A673 (cell line): ENCODE measurements at regions not wholly inside any gene's neighbourhood (a gene's known extent, or its start where the extent isn't known, plus 50 kb on each side); places are given as distances from the start of the nearest gene placed in this dataset.

ENCODE experiments used
- BruUV-seq: library from RNA; stranded (reverse); fragments of 400-500 nt; replicated peaks from 2 replicates; lab custom pipeline; 2021; lab: Mats Ljungman, UMichigan
- CTCF ChIA-PET: fragments of 300-600 bp; sonication (Branson Sonifier 250); formaldehyde crosslinking; loops from one replicate; lab custom pipeline; 2022; ENCODE audit warnings: antibody characterized with exemption; lab: Charles Lee
- POLR2A ChIA-PET: fragments of 300-600 bp; sonication (Branson Sonifier 250); formaldehyde crosslinking; loops from one replicate; lab custom pipeline; 2022; ENCODE audit warnings: antibody characterized with exemption; ENCODE audit not compliant: low non-redundant PET; lab: Charles Lee
- DNase-seq: peaks from one replicate; pipeline ENCODE4 v3.0.0-alpha.2; 2015; ENCODE audit warnings: low spot score
- H3K27ac ChIP-seq: fragments of 200-600 bp; sonication (generic); 2 replicates; pipeline ENCODE4 v1.5.1; 2016; ENCODE audit warnings: mixed run types, low read depth, mild to moderate bottlenecking, mixed read lengths, antibody characterized with exemption, low read length; ENCODE audit not compliant: poor library complexity, severe bottlenecking
- H3K27me3 ChIP-seq: fragments of 200-600 bp; sonication (generic); replicated peaks from 2 replicates; pipeline ENCODE4 v1.6.1; 2017; ENCODE audit warnings: mixed run types, low read depth, mild to moderate bottlenecking, mixed read lengths, antibody characterized with exemption, low read length; ENCODE audit not compliant: insufficient read depth, poor library complexity
- H3K36me3 ChIP-seq: fragments of 200-600 bp; sonication (generic); 2 replicates; pipeline ENCODE4 v1.6.1; 2016; ENCODE audit warnings: mixed run types, mild to moderate bottlenecking, mixed read lengths, antibody characterized with exemption, low read length; ENCODE audit not compliant: insufficient read depth, poor library complexity, severe bottlenecking
- H3K4me1 ChIP-seq: fragments of 200-600 bp; sonication (generic); 2 replicates; pipeline ENCODE4 v1.6.1; 2017; ENCODE audit warnings: mixed run types, mild to moderate bottlenecking, mixed read lengths, antibody characterized with exemption, low read length; ENCODE audit not compliant: insufficient read depth, poor library complexity, severe bottlenecking
- H3K4me3 ChIP-seq: fragments of 200-600 bp; sonication (generic); 2 replicates; pipeline ENCODE4 v1.5.1; 2016; ENCODE audit warnings: low read depth, mixed run types, mild to moderate bottlenecking, mixed read lengths, low read length; ENCODE audit not compliant: poor library complexity, severe bottlenecking
- H3K9me3 ChIP-seq: fragments of 200-600 bp; sonication (generic); 2 replicates; pipeline ENCODE4 v1.6.1; 2016; ENCODE audit warnings: mixed run types, low read depth, mild to moderate bottlenecking, mixed read lengths, antibody characterized with exemption, low read length; ENCODE audit not compliant: poor library complexity, severe bottlenecking
- EZH2 ChIP-seq: fragments of 200-600 bp; sonication (generic); IDR thresholded peaks from 2 replicates; pipeline ENCODE4 v1.6.1; 2017; ENCODE audit warnings: borderline replicate concordance, low read depth, mild to moderate bottlenecking, mixed read lengths, antibody characterized with exemption, low read length; ENCODE audit not compliant: poor library complexity, severe bottlenecking
- intact Hi-C: fragments of 100-400 bp; cut with micrococcal nuclease; formaldehyde crosslinking; loops from one replicate; pipeline ENCODE4 v1.10.0; 2022; ENCODE audit not compliant: unreplicated experiment
- TF ChIP-seq, protein P1 (sequence below): fragments of 300-800, 200-600 bp; sonication (generic); conservative IDR thresholded peaks from 2 replicates; pipeline ENCODE4 v1.5.1; 2017; ENCODE audit warnings: low read depth, mild to moderate bottlenecking, antibody characterized with exemption, low read length, moderate library complexity, mixed read lengths

DNA sequence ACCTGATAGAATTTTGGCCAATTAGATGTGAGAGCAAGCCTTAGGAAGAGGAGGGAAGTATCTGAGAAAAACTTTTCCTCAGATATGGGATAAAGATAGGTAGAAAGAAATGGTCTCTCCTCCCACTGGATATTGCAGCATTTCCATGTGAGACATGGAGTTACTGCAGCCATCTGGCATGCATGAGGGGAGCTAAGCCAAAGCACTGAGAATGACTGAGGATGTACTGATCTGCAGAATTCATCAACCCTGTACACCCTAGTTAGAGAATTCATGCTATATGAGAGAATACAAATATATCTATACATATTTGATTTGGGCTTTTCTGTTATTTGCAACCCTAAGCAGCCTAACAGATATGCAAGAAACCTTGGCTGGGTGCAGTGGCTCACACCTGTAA is 52.5 kb upstream of the RPL34 start:
- intact Hi-C loops = no loop called here
- no peaks in the 10 kb centered on the region for H3K27me3 ChIP-seq
- no peak for DNase-seq
- POLR2A ChIA-PET = no interaction called here
- BruUV-seq = no TSS peak
- H3K9me3 ChIP-seq = no peaks in the 10 kb centered on the region
- no peak overlapping the region for H3K27ac ChIP-seq
- no peaks in the 10 kb centered on the region for H3K4me1 ChIP-seq
- CTCF ChIA-PET = no interaction called here
- no peaks in the 10 kb centered on the region for H3K36me3 ChIP-seq
- H3K4me3 ChIP-seq = no peak overlapping the region
- TF ChIP-seq, protein P1, sequence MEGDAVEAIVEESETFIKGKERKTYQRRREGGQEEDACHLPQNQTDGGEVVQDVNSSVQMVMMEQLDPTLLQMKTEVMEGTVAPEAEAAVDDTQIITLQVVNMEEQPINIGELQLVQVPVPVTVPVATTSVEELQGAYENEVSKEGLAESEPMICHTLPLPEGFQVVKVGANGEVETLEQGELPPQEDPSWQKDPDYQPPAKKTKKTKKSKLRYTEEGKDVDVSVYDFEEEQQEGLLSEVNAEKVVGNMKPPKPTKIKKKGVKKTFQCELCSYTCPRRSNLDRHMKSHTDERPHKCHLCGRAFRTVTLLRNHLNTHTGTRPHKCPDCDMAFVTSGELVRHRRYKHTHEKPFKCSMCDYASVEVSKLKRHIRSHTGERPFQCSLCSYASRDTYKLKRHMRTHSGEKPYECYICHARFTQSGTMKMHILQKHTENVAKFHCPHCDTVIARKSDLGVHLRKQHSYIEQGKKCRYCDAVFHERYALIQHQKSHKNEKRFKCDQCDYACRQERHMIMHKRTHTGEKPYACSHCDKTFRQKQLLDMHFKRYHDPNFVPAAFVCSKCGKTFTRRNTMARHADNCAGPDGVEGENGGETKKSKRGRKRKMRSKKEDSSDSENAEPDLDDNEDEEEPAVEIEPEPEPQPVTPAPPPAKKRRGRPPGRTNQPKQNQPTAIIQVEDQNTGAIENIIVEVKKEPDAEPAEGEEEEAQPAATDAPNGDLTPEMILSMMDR = no peak
- no peak for TF ChIP-seq EZH2

DNA sequence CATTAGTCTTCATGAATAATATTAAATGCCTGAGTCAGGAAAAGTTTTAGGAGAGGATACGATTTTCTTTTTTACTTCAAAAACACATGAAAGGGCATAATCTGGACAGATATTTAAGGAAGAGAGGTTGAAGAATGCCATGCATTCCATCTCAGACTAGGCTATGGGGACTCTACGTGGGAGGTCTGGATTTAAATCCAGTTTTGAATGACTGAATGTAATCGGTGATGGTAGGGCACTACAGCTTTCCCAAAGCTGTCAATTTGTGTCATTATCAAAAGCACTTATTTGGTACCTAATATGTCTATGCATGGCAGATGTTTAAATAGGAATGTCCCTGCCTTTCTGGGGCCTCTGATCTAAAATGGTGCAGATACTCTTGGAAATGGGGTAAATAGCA is 59.3 kb upstream of the RPL34 start:
- TF ChIP-seq EZH2 = no peak
- TF ChIP-seq, protein P1 = no peak
- H3K36me3 ChIP-seq = no peaks in the 10 kb centered on the region
- ChIA-PET POLR2A (no interaction called here), CTCF (no interaction called here)
- intact Hi-C loops = no loop called here
- no peaks in the 10 kb centered on the region for H3K4me1 ChIP-seq
- H3K27ac ChIP-seq = no peak overlapping the region
- no peak overlapping the region for H3K4me3 ChIP-seq
- no TSS peak for BruUV-seq
- no peak for DNase-seq
- no peaks in the 10 kb centered on the region for H3K9me3 ChIP-seq
- no peaks in the 10 kb centered on the region for H3K27me3 ChIP-seq

DNA sequence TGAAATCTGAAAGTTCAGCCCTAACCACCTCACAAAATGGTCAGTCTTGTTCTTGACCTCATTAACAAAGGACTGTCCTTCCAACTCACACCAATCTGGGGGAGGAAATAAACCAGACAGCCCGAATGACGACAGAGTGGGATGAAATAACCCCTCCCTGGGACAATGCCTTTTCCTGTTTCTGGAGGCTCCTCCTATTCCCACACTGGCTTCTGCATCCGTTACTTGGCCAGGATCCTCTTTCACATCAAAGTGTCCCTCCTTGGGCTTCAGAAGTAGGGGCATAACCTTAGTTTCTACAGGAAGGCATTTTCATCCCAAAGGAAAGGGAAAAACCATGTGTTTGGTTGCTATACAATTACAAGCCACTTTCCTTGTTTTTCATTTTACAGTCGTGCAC is 59.8 kb upstream of the RPL34 start:
- Histone ChIP-seq H3K27me3 (no peaks in the 10 kb centered on the region), H3K36me3 (no peaks in the 10 kb centered on the region), H3K9me3 (no peaks in the 10 kb centered on the region), H3K4me1 (no peaks in the 10 kb centered on the region), H3K4me3 (no peak overlapping the region), H3K27ac (no peak overlapping the region)
- intact Hi-C loops = no loop called here
- CTCF ChIA-PET = no interaction called here
- POLR2A ChIA-PET = interaction anchor here (0.6 kb wide), 1 partner anchor 596 kb away, joined by 4 read pairs; no protein-coding TSS in a partner anchor
- TF ChIP-seq EZH2 = no peak
- TF ChIP-seq, protein P1 = no peak
- BruUV-seq = no TSS peak
- no peak for DNase-seq
